DOHH2 (cell line): ENCODE measurements at regions not wholly inside any gene's neighbourhood (a gene's known extent, or its start where the extent isn't known, plus 50 kb on each side); places are given as distances from the start of the nearest gene placed in this dataset.

Experiments used
- CTCF ChIP-seq: fragments of 200-600 bp; sonication (generic); IDR thresholded peaks from one replicate; pipeline ENCODE4 v1.5.1; 2014; ENCODE audit warnings: antibody characterized with exemption, mild to moderate bottlenecking, low read depth, low read length; ENCODE audit not compliant: poor library complexity, severe bottlenecking
- EZH2phosphoT487 ChIP-seq: fragments of 200-600 bp; sonication (generic); IDR thresholded peaks from 2 replicates; pipeline ENCODE4 v1.6.1; 2017; ENCODE audit warnings: borderline replicate concordance, mild to moderate bottlenecking, antibody characterized with exemption, low read length, moderate library complexity, mixed read lengths

GRCh38 chr12:127720334-127720733 lies 546.6 kb upstream of the TMEM132C start:
- no peak for TF ChIP-seq CTCF
- TF ChIP-seq EZH2phosphoT487: no peak
